ENCODE measurements at regions not wholly inside any gene's neighbourhood (a gene's known extent, or its start where the extent isn't known, plus 50 kb on each side); places are given as distances from the start of the nearest gene placed in this dataset.

- TF ChIP-seq CTCF (IDR thresholded peaks at IDR 0.05), result no peak
- no peak for TF ChIP-seq POLR2A (IDR thresholded peaks at IDR 0.05)
- TF ChIP-seq EP300 (IDR thresholded peaks at IDR 0.05), result no peak
Measured at GRCh38 chr5:4042311-4042710, 446.7 kb downstream of the IRX1 start.

All from ovary (tissue), 3 donors.